Trophoblast cell (in vitro differentiated cells and primary cell): ENCODE measurements at regions not wholly inside any gene's neighbourhood (a gene's known extent, or its start where the extent isn't known, plus 50 kb on each side); places are given as distances from the start of the nearest gene placed in this dataset.

Source experiments
- DNase-seq, 2 donors: peaks; one replicate each; pipeline ENCODE4 v3.0.0-alpha.2; 2016
- H2AFZ ChIP-seq: 2 replicates; pipeline ENCODE4 v1.6.1; 2013; ENCODE audit warnings: low read length, moderate library complexity, mild to moderate bottlenecking; ENCODE audit not compliant: insufficient read depth, poor library complexity
- H2AK5ac ChIP-seq: 2 replicates; pipeline ENCODE4 v1.6.1; 2013; ENCODE audit warnings: mild to moderate bottlenecking, low read length
- H2BK120ac ChIP-seq: 2 replicates; pipeline ENCODE4 v1.6.1; 2013; ENCODE audit warnings: low read length, mild to moderate bottlenecking, moderate library complexity; ENCODE audit not compliant: insufficient read depth, poor library complexity
- H2BK12ac ChIP-seq: 2 replicates; pipeline ENCODE4 v1.6.1; 2013; ENCODE audit warnings: mild to moderate bottlenecking, low read length, moderate library complexity
- H2BK5ac ChIP-seq: 2 replicates; pipeline ENCODE4 v1.6.1; 2013; ENCODE audit warnings: low read length, low read depth, moderate library complexity, mild to moderate bottlenecking; ENCODE audit not compliant: poor library complexity
- H3K14ac ChIP-seq: 2 replicates; pipeline ENCODE4 v1.6.1; 2013; ENCODE audit warnings: mild to moderate bottlenecking, low read length
- H3K18ac ChIP-seq: 2 replicates; pipeline ENCODE4 v1.6.1; 2013; ENCODE audit warnings: mild to moderate bottlenecking, low read length
- H3K23ac ChIP-seq: 2 replicates; pipeline ENCODE4 v1.6.1; 2013; ENCODE audit warnings: low read length
- H3K27ac ChIP-seq: 2 replicates; pipeline ENCODE4 v1.5.1; 2013; ENCODE audit warnings: low read depth, mild to moderate bottlenecking, inconsistent platforms, low read length, moderate library complexity
- H3K27me3 ChIP-seq: 2 replicates; pipeline ENCODE4 v1.6.1; 2013; ENCODE audit warnings: inconsistent platforms, mild to moderate bottlenecking, low read length, moderate library complexity; ENCODE audit not compliant: insufficient read depth
- H3K36me3 ChIP-seq, 2 experiments: 1 replicate in 1 of 2; 2 replicates in 1 of 2; pipeline ENCODE4 v1.6.1; 2013; ENCODE audit warnings: low read length in 2 of 2, mild to moderate bottlenecking in 2 of 2, moderate library complexity in 1 of 2; ENCODE audit not compliant: insufficient read depth in 2 of 2, control insufficient read depth in 1 of 2
- H3K4ac ChIP-seq: 2 replicates; pipeline ENCODE4 v1.6.1; 2013; ENCODE audit warnings: low read depth, mild to moderate bottlenecking, low read length, moderate library complexity
- H3K4me1 ChIP-seq, 2 experiments: 1 replicate in 1 of 2; 2 replicates in 1 of 2; pipeline ENCODE4 v1.6.1; 2013; ENCODE audit warnings: low read length in 2 of 2, mild to moderate bottlenecking in 2 of 2, moderate library complexity in 1 of 2; ENCODE audit not compliant: insufficient read depth in 2 of 2, control insufficient read depth in 1 of 2
- H3K4me2 ChIP-seq: 2 replicates; pipeline ENCODE4 v1.6.1; 2013; ENCODE audit warnings: inconsistent platforms, mild to moderate bottlenecking, low read length, moderate library complexity
- H3K4me3 ChIP-seq: 2 replicates; pipeline ENCODE4 v1.5.1; 2013; ENCODE audit warnings: mild to moderate bottlenecking, low read depth, low read length, inconsistent platforms
- H3K79me1 ChIP-seq: one replicate; pipeline ENCODE4 v1.6.1; 2013; ENCODE audit warnings: low read length
- H3K79me2 ChIP-seq: 2 replicates; pipeline ENCODE4 v1.6.1; 2013; ENCODE audit warnings: low read length, mild to moderate bottlenecking; ENCODE audit not compliant: control insufficient read depth, insufficient read depth, poor library complexity
- H3K9ac ChIP-seq: 2 replicates; pipeline ENCODE4 v1.6.1; 2013; ENCODE audit warnings: mild to moderate bottlenecking, low read length
- H3K9me3 ChIP-seq: 2 replicates; pipeline ENCODE4 v1.6.1; 2013; ENCODE audit warnings: low read depth, mild to moderate bottlenecking, control low read depth, inconsistent platforms, low read length; ENCODE audit not compliant: insufficient read depth
- H4K12ac ChIP-seq: 2 replicates; pipeline ENCODE4 v1.6.1; 2013; ENCODE audit warnings: low read depth, mild to moderate bottlenecking, low read length, moderate library complexity
- H4K8ac ChIP-seq: 2 replicates; pipeline ENCODE4 v1.6.1; 2013; ENCODE audit warnings: low read depth, mild to moderate bottlenecking, low read length, moderate library complexity
- H4K91ac ChIP-seq: one replicate; pipeline ENCODE4 v1.6.1; 2013; ENCODE audit warnings: low read depth, mild to moderate bottlenecking, low read length, moderate library complexity
- WGBS: extraction: QIAGEN DNeasy Blood & Tissue Kit; methylation state at CpG from one replicate; pipeline ENCODE4 v1.1.7; 2013; ENCODE audit warnings: missing lambda C conversion rate; ENCODE audit not compliant: insufficient read length, insufficient coverage; ENCODE audit errors: extremely low coverage; 5-methylcytosine and 5-hydroxymethylcytosine counted together

GRCh38 chr11:45507916-45508315 lies 157.5 kb downstream of the CHST1 start:
- no peak overlapping the region for H4K12ac ChIP-seq
- DNase-seq = no peak
- no peak overlapping the region for H4K91ac ChIP-seq
- no peak overlapping the region for H3K4ac ChIP-seq
- no peak overlapping the region for H3K27ac ChIP-seq
- no peaks in the 10 kb centered on the region for H3K36me3 ChIP-seq
- H3K14ac ChIP-seq = no peak overlapping the region
- no peak overlapping the region for H2AFZ ChIP-seq
- no peak overlapping the region for H3K4me2 ChIP-seq
- H2AK5ac ChIP-seq = no peak overlapping the region
- no peaks in the 10 kb centered on the region for H3K4me1 ChIP-seq
- H2BK12ac ChIP-seq = no peak overlapping the region
- no peaks in the 10 kb centered on the region for H3K79me1 ChIP-seq
- H4K8ac ChIP-seq = no peak overlapping the region
- H3K79me2 ChIP-seq = no peaks in the 10 kb centered on the region
- no peaks in the 10 kb centered on the region for H3K27me3 ChIP-seq
- WGBS = no CpG with 5 or more reads among the region's 4 CpGs
- H3K4me3 ChIP-seq = no peak overlapping the region
- no peak overlapping the region for H3K9ac ChIP-seq
- no peaks in the 10 kb centered on the region for H3K9me3 ChIP-seq
- H2BK5ac ChIP-seq = no peak overlapping the region
- no peak overlapping the region for H3K23ac ChIP-seq
- no peak overlapping the region for H3K18ac ChIP-seq
- no peak overlapping the region for H2BK120ac ChIP-seq

GRCh38 chr11:45503311-45503710 lies 162.1 kb downstream of the CHST1 start:
- Histone ChIP-seq H2AFZ (no peak overlapping the region), H3K79me2 (no peaks in the 10 kb centered on the region), H2BK12ac (no peak overlapping the region), H3K4ac (no peak overlapping the region), H2BK5ac (no peak overlapping the region), H3K9me3 (no peaks in the 10 kb centered on the region), H3K9ac (no peak overlapping the region), H3K23ac (no peak overlapping the region), H4K91ac (no peak overlapping the region), H3K4me3 (no peak overlapping the region), H3K27me3 (no peaks in the 10 kb centered on the region), H3K14ac (no peak overlapping the region), H3K27ac (no peak overlapping the region), H3K4me2 (no peak overlapping the region), H3K18ac (no peak overlapping the region), H2AK5ac (no peak overlapping the region), H4K12ac (no peak overlapping the region), H2BK120ac (no peak overlapping the region), H3K79me1 (no peaks in the 10 kb centered on the region), H3K36me3 (no peaks in the 10 kb centered on the region), H4K8ac (no peak overlapping the region), H3K4me1 (no peaks in the 10 kb centered on the region)
- no peak for DNase-seq
- WGBS = no CpG with 5 or more reads among the region's 4 CpGs

GRCh38 chr11:45502226-45502545 lies 163.2 kb downstream of the CHST1 start:
- Histone ChIP-seq H4K8ac (no peak overlapping the region), H3K79me2 (no peaks in the 10 kb centered on the region), H2BK12ac (no peak overlapping the region), H2BK120ac (no peak overlapping the region), H3K4ac (no peak overlapping the region), H4K12ac (no peak overlapping the region), H3K27me3 (no peaks in the 10 kb centered on the region), H2AK5ac (no peak overlapping the region), H3K23ac (no peak overlapping the region), H2BK5ac (no peak overlapping the region), H3K4me3 (no peak overlapping the region), H3K18ac (no peak overlapping the region), H3K9ac (no peak overlapping the region), H3K14ac (no peak overlapping the region), H2AFZ (no peak overlapping the region), H3K79me1 (no peaks in the 10 kb centered on the region), H3K4me1 (no peaks in the 10 kb centered on the region), H3K4me2 (no peak overlapping the region), H3K27ac (no peak overlapping the region), H4K91ac (no peak overlapping the region), H3K9me3 (no peaks in the 10 kb centered on the region), H3K36me3 (no peaks in the 10 kb centered on the region)
- WGBS = no CpG with 5 or more reads among the region's 5 CpGs
- DNase-seq = no peak

GRCh38 chr11:45501392-45502225 lies 163.8 kb downstream of the CHST1 start:
- Histone ChIP-seq H3K27me3 (no peaks in the 10 kb centered on the region), H3K27ac (no peak overlapping the region), H2BK12ac (no peak overlapping the region), H4K8ac (no peak overlapping the region), H3K4me3 (no peak overlapping the region), H2AK5ac (no peak overlapping the region), H3K23ac (no peak overlapping the region), H4K91ac (no peak overlapping the region), H3K4ac (no peak overlapping the region), H3K9ac (no peak overlapping the region), H2AFZ (no peak overlapping the region), H2BK120ac (no peak overlapping the region), H3K14ac (no peak overlapping the region), H3K9me3 (no peaks in the 10 kb centered on the region), H3K4me2 (no peak overlapping the region), H2BK5ac (no peak overlapping the region), H3K36me3 (no peaks in the 10 kb centered on the region), H3K4me1 (no peaks in the 10 kb centered on the region), H4K12ac (no peak overlapping the region), H3K18ac (no peak overlapping the region), H3K79me2 (no peaks in the 10 kb centered on the region), H3K79me1 (no peaks in the 10 kb centered on the region)
- DNase-seq = no peak
- WGBS = no CpG with 5 or more reads among the region's 9 CpGs
